GM12878 (cell line): ENCODE measurements at regions not wholly inside any gene's neighbourhood (a gene's known extent, or its start where the extent isn't known, plus 50 kb on each side); places are given as distances from the start of the nearest gene placed in this dataset.
A peak's percentile ranks its signal among the peaks of the same experiment; 100 is the strongest.

Source experiments
- ATAC-seq: fragments of 200-7000 bp; cut with Tn5 transposase; 3 replicates; pipeline ENCODE4 v1.9.1; 2020; ENCODE audit warnings: mild to moderate bottlenecking, moderate library complexity
- BruUV-seq: library from RNA; stranded (reverse); fragments of 400-500 nt; replicated peaks from 2 replicates; lab custom pipeline; 2021; lab: Mats Ljungman, UMichigan
- CTCF ChIA-PET: fragments of 300-600 bp; sonication (Branson Sonifier 250); formaldehyde crosslinking; extraction: SDS; loops from one replicate; lab custom pipeline; 2021; ENCODE audit warnings: inconsistent platforms; lab: Yijun Ruan, JAX
- POLR2A ChIA-PET: fragments of 350-600 bp; formaldehyde crosslinking; extraction: SDS; loops from one replicate; lab custom pipeline; 2021; ENCODE audit warnings: inconsistent platforms; lab: Charles Lee
- RAD21 ChIA-PET: fragments of 300-600 bp; sonication (Branson Sonifier 250); formaldehyde crosslinking; loops from one replicate; lab custom pipeline; 2023; ENCODE audit warnings: antibody characterized with exemption; ENCODE audit not compliant: unreplicated experiment; lab: Charles Lee
- SMC1A ChIA-PET: fragments of 300-600 bp; sonication (Branson Sonifier 250); formaldehyde crosslinking; loops from one replicate; lab custom pipeline; 2023; ENCODE audit not compliant: unreplicated experiment, uncharacterized antibody; lab: Charles Lee
- DNase-seq: peaks from one replicate; pipeline ENCODE4 v3.0.0-alpha.2; 2011; ENCODE audit warnings: low read depth, low spot score
- FAIRE-seq: peaks from 3 replicates; lab custom pipeline; 2011; peaks lifted over from hg19 to GRCh38; lab: Jason Lieb, UNC
- H2AFZ ChIP-seq: 2 replicates; pipeline ENCODE4 v1.6.0; 2011; ENCODE audit warnings: low read depth, low read length, control low read depth; ENCODE audit not compliant: control insufficient read depth
- H3K27ac ChIP-seq: 2 replicates; pipeline ENCODE4 v1.5.1; 2011; ENCODE audit warnings: control low read depth; ENCODE audit not compliant: control insufficient read depth, insufficient read depth
- H3K27me3 ChIP-seq, 2 experiments: replicated peaks in 1 of 2; 2 replicates each; pipeline versions ENCODE4 v1.6.0 to v1.6.1; 2011; ENCODE audit warnings: low read length in 1 of 2; ENCODE audit not compliant: control insufficient read depth in 2 of 2, insufficient read depth in 2 of 2
- H3K36me3 ChIP-seq, 2 experiments: 2 replicates each; pipeline ENCODE4 v1.5.1; 2011; ENCODE audit warnings: low read length in 1 of 2; ENCODE audit not compliant: control insufficient read depth in 2 of 2, insufficient read depth in 2 of 2
- H3K4me1 ChIP-seq: 2 replicates; pipeline ENCODE4 v1.6.1; 2011; ENCODE audit warnings: mild to moderate bottlenecking, low read length, moderate library complexity, mixed read lengths; ENCODE audit not compliant: control insufficient read depth, insufficient read depth
- H3K4me2 ChIP-seq: 2 replicates; pipeline ENCODE4 v1.6.0; 2011; ENCODE audit warnings: control low read depth; ENCODE audit not compliant: control insufficient read depth, insufficient read depth
- H3K4me3 ChIP-seq: fragments of 200-600 bp; sonication (generic); 2 replicates; pipeline ENCODE4 v1.5.1; 2016
- H3K79me2 ChIP-seq: 2 replicates; pipeline ENCODE4 v1.6.0; 2011; ENCODE audit warnings: low read length; ENCODE audit not compliant: control insufficient read depth, insufficient read depth
- H3K9ac ChIP-seq: 2 replicates; pipeline ENCODE4 v1.8.0; 2011; ENCODE audit warnings: low read length, control low read depth, mixed read lengths; ENCODE audit not compliant: control insufficient read depth, insufficient read depth
- H3K9me3 ChIP-seq: replicated peaks from 3 replicates; pipeline ENCODE4 v1.5.1; 2011; ENCODE audit warnings: mild to moderate bottlenecking, low read length; ENCODE audit not compliant: control insufficient read depth, insufficient read depth
- H4K20me1 ChIP-seq: 2 replicates; pipeline ENCODE4 v1.6.0; 2011; ENCODE audit not compliant: control insufficient read depth, insufficient read depth
- BACH1 ChIP-seq: fragments of 450-650 bp; IDR thresholded peaks from 2 replicates; pipeline ENCODE4 v1.6.1; 2017; ENCODE audit warnings: mild to moderate bottlenecking, borderline replicate concordance
- CHD1 ChIP-seq: IDR thresholded peaks from 2 replicates; pipeline ENCODE4 v1.6.1; 2012; ENCODE audit warnings: low read depth, low read length, improper control_type of control experiment
- ELK1 ChIP-seq: IDR thresholded peaks from 2 replicates; pipeline ENCODE4 v1.6.1; 2012; ENCODE audit warnings: low read depth, low read length, improper control_type of control experiment
- EZH2 ChIP-seq: IDR thresholded peaks from 2 replicates; pipeline ENCODE4 v1.6.1; 2012; ENCODE audit warnings: low read depth, mild to moderate bottlenecking, control low read depth, inconsistent platforms, low read length, borderline replicate concordance; ENCODE audit not compliant: control insufficient read depth
- IKZF2 ChIP-seq, 2 experiments: fragments of 450-650 bp; IDR thresholded peaks; 2 replicates each; pipeline ENCODE4 v1.6.1; 2017; ENCODE audit warnings: mild to moderate bottlenecking in 2 of 2, moderate library complexity in 2 of 2
- MEF2B ChIP-seq: fragments of 450-650 bp; IDR thresholded peaks from 2 replicates; pipeline ENCODE4 v1.6.1; 2018; ENCODE audit warnings: mild to moderate bottlenecking, moderate library complexity; ENCODE audit not compliant: partially characterized antibody, poor library complexity, severe bottlenecking
- NFYB ChIP-seq: IDR thresholded peaks from 2 replicates; pipeline ENCODE4 v1.6.1; 2011; ENCODE audit warnings: low read depth, mild to moderate bottlenecking, low read length, improper control_type of control experiment, moderate library complexity; ENCODE audit not compliant: insufficient read depth
- POLR2A ChIP-seq: IDR thresholded peaks from 2 replicates; pipeline ENCODE4 v1.6.1; 2011; ENCODE audit warnings: low read depth, mild to moderate bottlenecking, low read length
- RELB ChIP-seq: fragments of 450-650 bp; IDR thresholded peaks from 2 replicates; pipeline ENCODE4 v1.6.1; 2017; ENCODE audit warnings: low read depth, mild to moderate bottlenecking, moderate library complexity
- REST ChIP-seq: IDR thresholded peaks from 2 replicates; pipeline ENCODE4 v1.6.1; 2012; ENCODE audit warnings: mild to moderate bottlenecking, low read depth, low read length
- RUNX3 ChIP-seq: IDR thresholded peaks from 2 replicates; pipeline ENCODE4 v1.6.1; 2012; ENCODE audit warnings: low read length, inconsistent platforms
- SREBF2 ChIP-seq: IDR thresholded peaks from 2 replicates; pipeline ENCODE4 v1.6.1; 2012; ENCODE audit warnings: mild to moderate bottlenecking, low read length
- USF1 ChIP-seq: IDR thresholded peaks from 2 replicates; pipeline ENCODE4 v1.6.1; 2011; ENCODE audit warnings: borderline replicate concordance, low read depth, mild to moderate bottlenecking, moderate library complexity, mixed read lengths, low read length; ENCODE audit not compliant: insufficient read depth; ENCODE audit errors: extremely low read length
- USF2 ChIP-seq: IDR thresholded peaks from 2 replicates; pipeline ENCODE4 v1.6.1; 2011; ENCODE audit warnings: low read depth, low read length, improper control_type of control experiment, borderline replicate concordance
- ZNF384 ChIP-seq: IDR thresholded peaks from 2 replicates; pipeline ENCODE4 v1.6.1; 2012; ENCODE audit warnings: low read depth, mild to moderate bottlenecking, low read length, improper control_type of control experiment, borderline replicate concordance
- WGBS: methylation state at CpG from one replicate; pipeline ENCODE4 v1.1.6; 2016; ENCODE audit warnings: low lambda C conversion rate; ENCODE audit not compliant: insufficient replicate concordance, insufficient coverage; ENCODE audit errors: missing lambda C conversion rate; 5-methylcytosine and 5-hydroxymethylcytosine counted together
- in situ Hi-C: fragments of 300-500 bp; cut with MboI; formaldehyde crosslinking; loops from 9 replicates; pipeline ENCODE4 v1.14.3; 2018; ENCODE audit warnings: mixed read lengths
- intact Hi-C: fragments of 100-400 bp; cut with micrococcal nuclease; formaldehyde crosslinking; loops from one replicate; pipeline ENCODE4 v1.14.2; 2022; ENCODE audit not compliant: unreplicated experiment

GRCh38 chr5:54743997-54744788 lies 226.6 kb downstream of the SNX18 start:
- H3K4me2 ChIP-seq, result peak overlapping the region; percentile 70
- no peak overlapping the region for H3K4me3 ChIP-seq
- no peaks in the 10 kb centered on the region for H3K79me2 ChIP-seq
- DNase-seq, result peak; percentile 45
- no peaks in the 10 kb centered on the region for H3K9me3 ChIP-seq
- peak overlapping the region; percentile 88 for H2AFZ ChIP-seq
- ChIA-PET RAD21 (no interaction called here), CTCF (interaction anchor here (0.7 to 1.2 kb wide), 2 partner anchors 14 to 542 kb away, joined by 5 read pairs; no protein-coding TSS in a partner anchor), POLR2A (interaction anchor here (0.7 kb wide), 1 partner anchor 27 kb away, joined by 6 read pairs; no protein-coding TSS in a partner anchor), SMC1A (no interaction called here)
- no peaks in the 10 kb centered on the region for H4K20me1 ChIP-seq
- intact Hi-C loops (no loop called here), in situ Hi-C loops (no loop called here)
- peak overlapping the region; percentile 61 for H3K27ac ChIP-seq
- no TSS peak for BruUV-seq
- ATAC-seq, result peak; percentile 75
- H3K27me3 ChIP-seq, result no peaks in the 10 kb centered on the region
- FAIRE-seq, result no peak
- no peak overlapping the region for H3K9ac ChIP-seq
- WGBS, result 67% methylated on average over 8 of the region's 8 CpGs
- peaks cover 14% of the 10 kb centered on the region for H3K4me1 ChIP-seq
- H3K36me3 ChIP-seq, result no peaks in the 10 kb centered on the region
- TF ChIP-seq IKZF2 (IDR thresholded peaks at IDR 0.05) (0 out of 4 replicates have a peak, but pooled peaks of 1 of the 2 experiments have one; percentile 20), ELK1 (no peak), BACH1 (peak; percentile 97), POLR2A (no peak), USF1 (no peak), RELB (0 out of 2 replicates have a peak, but pooled peaks have one; percentile 28), MEF2B (no peak), SREBF2 (no peak), EZH2 (no peak), ZNF384 (peak; percentile 40; the same call in 1 of the 2 replicates), RUNX3 (peak; percentile 83), NFYB (no peak), REST (no peak), CHD1 (no peak), USF2 (no peak)
